WTC11 (cell line): ENCODE measurements at regions not wholly inside any gene's neighbourhood (a gene's known extent, or its start where the extent isn't known, plus 50 kb on each side); places are given as distances from the start of the nearest gene placed in this dataset.
A peak's percentile ranks its signal among the peaks of the same experiment; 100 is the strongest.

ENCODE experiments used
- ATAC-seq: fragments of 200-7000 bp; cut with Tn5 transposase; 2 replicates; pipeline ENCODE4 v1.10.0; 2021; ENCODE audit warnings: mild to moderate bottlenecking, moderate library complexity
- CTCF ChIA-PET: fragments of 300-600 bp; sonication (Branson Sonifier 250); formaldehyde crosslinking; loops from one replicate; lab custom pipeline; 2021; ENCODE audit warnings: antibody characterized with exemption; lab: Charles Lee
- POLR2A ChIA-PET: fragments of 350-600 bp; sonication (Branson Sonifier 250); formaldehyde crosslinking; loops from one replicate; lab custom pipeline; 2021; ENCODE audit warnings: antibody characterized with exemption; lab: Charles Lee
- DNase-seq: peaks from one replicate; pipeline ENCODE4 v3.0.0; 2021; ENCODE audit warnings: low spot score
- H3K27ac Mint-ChIP-seq: 2 replicates; pipeline ENCODE4 v1.8.0; 2021; ENCODE audit warnings: mixed read lengths
- H3K27me3 Mint-ChIP-seq: 2 replicates; pipeline ENCODE4 v1.8.0; 2021; ENCODE audit warnings: low read depth, mild to moderate bottlenecking, moderate library complexity, mixed read lengths
- H3K36me3 Mint-ChIP-seq: 2 replicates; pipeline ENCODE4 v1.8.0; 2021; ENCODE audit warnings: mixed read lengths
- H3K4me1 Mint-ChIP-seq: 2 replicates; pipeline ENCODE4 v1.8.0; 2022; ENCODE audit warnings: mixed read lengths
- H3K4me3 Mint-ChIP-seq: 2 replicates; pipeline ENCODE4 v1.8.0; 2021; ENCODE audit warnings: mild to moderate bottlenecking, moderate library complexity, mixed read lengths
- H3K9me3 Mint-ChIP-seq: 2 replicates; pipeline ENCODE4 v1.8.0; 2021; ENCODE audit warnings: mixed read lengths
- ARID4B ChIP-seq: sonication (generic); formaldehyde crosslinking; IDR thresholded peaks from 2 replicates; pipeline ENCODE4 v1.8.0; 2023; ENCODE audit warnings: missing genetic modification reagents, mild to moderate bottlenecking, borderline replicate concordance
- ATF1 ChIP-seq: sonication (generic); formaldehyde crosslinking; IDR thresholded peaks from 2 replicates; pipeline ENCODE4 v1.8.1; 2023; ENCODE audit warnings: mild to moderate bottlenecking, moderate library complexity, missing genetic modification reagents
- ATF2 ChIP-seq: sonication (generic); formaldehyde crosslinking; IDR thresholded peaks from 2 replicates; pipeline ENCODE4 v1.8.1; 2022; ENCODE audit warnings: low read depth, missing genetic modification reagents, borderline replicate concordance
- CREB1 ChIP-seq: sonication (generic); formaldehyde crosslinking; IDR thresholded peaks from 2 replicates; pipeline ENCODE4 v1.8.0; 2023; ENCODE audit warnings: mild to moderate bottlenecking, missing genetic modification reagents
- ESRRA ChIP-seq: sonication (generic); formaldehyde crosslinking; IDR thresholded peaks from 2 replicates; pipeline ENCODE4 v1.8.1; 2022; ENCODE audit warnings: mild to moderate bottlenecking, missing genetic modification reagents, borderline replicate concordance
- FOXK1 ChIP-seq: sonication (generic); formaldehyde crosslinking; IDR thresholded peaks from 2 replicates; pipeline ENCODE4 v1.8.0; 2022; ENCODE audit warnings: mild to moderate bottlenecking, moderate library complexity, missing genetic modification reagents
- JAZF1 ChIP-seq: fragments of 250-450 bp; sonication (Bioruptor Pico); IDR thresholded peaks from 2 replicates; pipeline ENCODE4 v1.9.0; 2021; ENCODE audit warnings: moderate library complexity, mild to moderate bottlenecking, inconsistent platforms
- KAT7 ChIP-seq: sonication (generic); formaldehyde crosslinking; IDR thresholded peaks from 2 replicates; pipeline ENCODE4 v1.8.1; 2023; ENCODE audit warnings: missing genetic modification reagents, mild to moderate bottlenecking, borderline replicate concordance
- NFATC4 ChIP-seq: fragments of 250-450 bp; sonication (Bioruptor Pico); IDR thresholded peaks from 2 replicates; pipeline ENCODE4 v1.9.0; 2021; ENCODE audit warnings: mild to moderate bottlenecking
- NFE2L1 ChIP-seq: sonication (generic); formaldehyde crosslinking; IDR thresholded peaks from 2 replicates; pipeline ENCODE4 v1.8.1; 2023; ENCODE audit warnings: missing genetic modification reagents
- NR3C1 ChIP-seq: sonication (generic); formaldehyde crosslinking; conservative IDR thresholded peaks from 2 replicates; pipeline ENCODE4 v1.8.1; 2023; ENCODE audit warnings: low read depth, mild to moderate bottlenecking, missing genetic modification reagents
- ZNF138 ChIP-seq: sonication (generic); formaldehyde crosslinking; conservative IDR thresholded peaks from 2 replicates; pipeline ENCODE4 v1.8.1; 2022; ENCODE audit warnings: mild to moderate bottlenecking, moderate library complexity, missing genetic modification reagents
- ZNF281 ChIP-seq: sonication (generic); formaldehyde crosslinking; IDR thresholded peaks from 2 replicates; pipeline ENCODE4 v1.8.0; 2023; ENCODE audit warnings: mild to moderate bottlenecking, missing genetic modification reagents
- ZNF671 ChIP-seq: fragments of 250-450 bp; sonication (Bioruptor Pico); IDR thresholded peaks from 2 replicates; pipeline ENCODE4 v1.8.0; 2021; ENCODE audit warnings: mild to moderate bottlenecking
- TF ChIP-seq, protein P1 (sequence below): sonication (generic); formaldehyde crosslinking; IDR thresholded peaks from 2 replicates; pipeline ENCODE4 v1.8.0; 2022; ENCODE audit warnings: mild to moderate bottlenecking, missing genetic modification reagents
- TF ChIP-seq, protein P2 (sequence below): fragments of 250-450 bp; sonication (Bioruptor Pico); IDR thresholded peaks from 2 replicates; pipeline ENCODE4 v1.9.0; 2021; ENCODE audit warnings: mild to moderate bottlenecking
- TF ChIP-seq, protein P3 (sequence below): fragments of 250-450 bp; sonication (Bioruptor Pico); conservative IDR thresholded peaks from 2 replicates; pipeline ENCODE4 v1.9.0; 2021; ENCODE audit warnings: mild to moderate bottlenecking

DNA sequence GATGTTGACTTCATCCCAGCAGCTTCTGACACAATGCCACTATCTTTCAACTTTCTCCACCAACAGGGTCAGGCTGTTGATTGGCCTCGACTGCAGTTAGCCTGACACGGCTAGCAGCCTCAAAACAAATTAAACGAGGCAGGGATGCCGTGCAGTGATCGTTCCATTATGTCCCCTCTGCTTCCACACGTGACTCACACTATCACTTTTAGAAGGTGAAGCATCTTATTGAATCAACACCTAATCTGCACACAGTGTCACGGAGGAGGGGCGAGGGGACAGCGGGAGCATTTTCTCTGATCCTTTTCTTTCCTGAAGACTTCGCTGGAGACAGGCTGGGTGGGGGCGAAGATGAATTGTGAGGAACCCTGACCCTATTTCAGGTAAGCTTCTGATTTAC is 241.9 kb upstream of the ZNF507 start:
- Mint-ChIP-seq H3K4me3 (no peak overlapping the region), H3K4me1 (peaks cover 10% of the 10 kb centered on the region), H3K9me3 (peaks cover 23% of the 10 kb centered on the region), H3K27ac (no peak overlapping the region), H3K36me3 (peaks cover 22% of the 10 kb centered on the region), H3K27me3 (no peaks in the 10 kb centered on the region; the same call in 1 of the 2 replicates)
- ATAC-seq (no peak), DNase-seq (no peak)
- CTCF ChIA-PET = interaction anchor here (1.1 kb wide), 1 partner anchor 120 kb away, joined by 3 read pairs; no protein-coding TSS in a partner anchor
- POLR2A ChIA-PET = no interaction called here
- TF ChIP-seq ZNF281 (CRISPR knock-in tag) = no peak
- no peak for TF ChIP-seq ESRRA (CRISPR knock-in tag)
- no peak for TF ChIP-seq ZNF138 (CRISPR knock-in tag)
- TF ChIP-seq FOXK1 (CRISPR knock-in tag) = no peak
- no peak for TF ChIP-seq ZNF671 (CRISPR knock-in tag)
- no peak for TF ChIP-seq JAZF1
- TF ChIP-seq NFATC4 (CRISPR knock-in tag) = no peak
- TF ChIP-seq ARID4B (CRISPR knock-in tag) = no peak
- no peak for TF ChIP-seq ATF1 (CRISPR knock-in tag)
- TF ChIP-seq, protein P1, sequence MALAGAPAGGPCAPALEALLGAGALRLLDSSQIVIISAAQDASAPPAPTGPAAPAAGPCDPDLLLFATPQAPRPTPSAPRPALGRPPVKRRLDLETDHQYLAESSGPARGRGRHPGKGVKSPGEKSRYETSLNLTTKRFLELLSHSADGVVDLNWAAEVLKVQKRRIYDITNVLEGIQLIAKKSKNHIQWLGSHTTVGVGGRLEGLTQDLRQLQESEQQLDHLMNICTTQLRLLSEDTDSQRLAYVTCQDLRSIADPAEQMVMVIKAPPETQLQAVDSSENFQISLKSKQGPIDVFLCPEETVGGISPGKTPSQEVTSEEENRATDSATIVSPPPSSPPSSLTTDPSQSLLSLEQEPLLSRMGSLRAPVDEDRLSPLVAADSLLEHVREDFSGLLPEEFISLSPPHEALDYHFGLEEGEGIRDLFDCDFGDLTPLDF (CRISPR knock-in tag) = no peak

DNA sequence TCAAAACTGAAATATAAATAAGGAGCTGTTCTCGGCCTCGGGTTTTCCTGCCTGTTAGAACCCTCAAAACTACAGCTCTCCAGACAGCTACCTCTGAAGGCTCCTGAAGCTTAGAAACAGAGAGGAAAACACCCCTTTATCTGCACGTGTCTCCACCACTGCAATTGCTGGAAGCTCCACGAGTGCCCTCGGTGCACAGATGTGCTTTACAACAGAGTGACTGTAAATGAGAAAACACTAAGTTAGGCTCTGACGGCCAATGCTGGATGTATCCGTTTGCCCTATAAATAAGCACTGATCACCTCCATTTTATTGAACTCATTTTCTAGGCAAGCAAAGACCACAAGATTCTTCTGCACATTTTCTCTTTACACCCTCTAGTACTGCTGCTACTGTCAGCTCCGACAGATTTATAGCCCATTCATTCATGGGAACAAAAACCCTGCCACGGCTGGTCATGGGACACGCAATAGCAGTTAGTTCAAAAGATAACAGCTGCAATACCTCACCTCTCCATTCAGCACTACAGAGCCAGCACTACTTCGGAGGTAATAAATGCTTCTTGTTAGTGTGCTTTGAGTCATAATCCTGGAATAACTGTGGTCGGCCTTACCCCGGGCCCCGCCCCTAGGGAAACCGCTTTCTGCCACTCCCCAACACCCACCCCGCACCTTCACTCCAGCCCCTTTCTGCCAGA is 241.1 kb upstream of the ZNF507 start:
- Mint-ChIP-seq H3K36me3 (peaks cover 21% of the 10 kb centered on the region), H3K4me3 (no peak overlapping the region), H3K27me3 (no peaks in the 10 kb centered on the region; the same call in 1 of the 2 replicates), H3K27ac (no peak overlapping the region), H3K4me1 (0 out of 2 replicates have a peak, but pooled peaks cover 2% of the 10 kb centered on the region), H3K9me3 (peaks cover 23% of the 10 kb centered on the region)
- DNase-seq (no peak), ATAC-seq (peak; percentile 36)
- TF ChIP-seq KAT7 (CRISPR knock-in tag) = no peak
- TF ChIP-seq, protein P2, sequence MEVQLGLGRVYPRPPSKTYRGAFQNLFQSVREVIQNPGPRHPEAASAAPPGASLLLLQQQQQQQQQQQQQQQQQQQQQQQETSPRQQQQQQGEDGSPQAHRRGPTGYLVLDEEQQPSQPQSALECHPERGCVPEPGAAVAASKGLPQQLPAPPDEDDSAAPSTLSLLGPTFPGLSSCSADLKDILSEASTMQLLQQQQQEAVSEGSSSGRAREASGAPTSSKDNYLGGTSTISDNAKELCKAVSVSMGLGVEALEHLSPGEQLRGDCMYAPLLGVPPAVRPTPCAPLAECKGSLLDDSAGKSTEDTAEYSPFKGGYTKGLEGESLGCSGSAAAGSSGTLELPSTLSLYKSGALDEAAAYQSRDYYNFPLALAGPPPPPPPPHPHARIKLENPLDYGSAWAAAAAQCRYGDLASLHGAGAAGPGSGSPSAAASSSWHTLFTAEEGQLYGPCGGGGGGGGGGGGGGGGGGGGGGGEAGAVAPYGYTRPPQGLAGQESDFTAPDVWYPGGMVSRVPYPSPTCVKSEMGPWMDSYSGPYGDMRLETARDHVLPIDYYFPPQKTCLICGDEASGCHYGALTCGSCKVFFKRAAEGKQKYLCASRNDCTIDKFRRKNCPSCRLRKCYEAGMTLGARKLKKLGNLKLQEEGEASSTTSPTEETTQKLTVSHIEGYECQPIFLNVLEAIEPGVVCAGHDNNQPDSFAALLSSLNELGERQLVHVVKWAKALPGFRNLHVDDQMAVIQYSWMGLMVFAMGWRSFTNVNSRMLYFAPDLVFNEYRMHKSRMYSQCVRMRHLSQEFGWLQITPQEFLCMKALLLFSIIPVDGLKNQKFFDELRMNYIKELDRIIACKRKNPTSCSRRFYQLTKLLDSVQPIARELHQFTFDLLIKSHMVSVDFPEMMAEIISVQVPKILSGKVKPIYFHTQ = no peak
- TF ChIP-seq ATF2 (CRISPR knock-in tag) = no peak
- no peak for TF ChIP-seq CREB1 (CRISPR knock-in tag)
- no peak for TF ChIP-seq ESRRA (CRISPR knock-in tag)
- no peak for TF ChIP-seq NR3C1 (CRISPR knock-in tag)
- TF ChIP-seq, protein P3, sequence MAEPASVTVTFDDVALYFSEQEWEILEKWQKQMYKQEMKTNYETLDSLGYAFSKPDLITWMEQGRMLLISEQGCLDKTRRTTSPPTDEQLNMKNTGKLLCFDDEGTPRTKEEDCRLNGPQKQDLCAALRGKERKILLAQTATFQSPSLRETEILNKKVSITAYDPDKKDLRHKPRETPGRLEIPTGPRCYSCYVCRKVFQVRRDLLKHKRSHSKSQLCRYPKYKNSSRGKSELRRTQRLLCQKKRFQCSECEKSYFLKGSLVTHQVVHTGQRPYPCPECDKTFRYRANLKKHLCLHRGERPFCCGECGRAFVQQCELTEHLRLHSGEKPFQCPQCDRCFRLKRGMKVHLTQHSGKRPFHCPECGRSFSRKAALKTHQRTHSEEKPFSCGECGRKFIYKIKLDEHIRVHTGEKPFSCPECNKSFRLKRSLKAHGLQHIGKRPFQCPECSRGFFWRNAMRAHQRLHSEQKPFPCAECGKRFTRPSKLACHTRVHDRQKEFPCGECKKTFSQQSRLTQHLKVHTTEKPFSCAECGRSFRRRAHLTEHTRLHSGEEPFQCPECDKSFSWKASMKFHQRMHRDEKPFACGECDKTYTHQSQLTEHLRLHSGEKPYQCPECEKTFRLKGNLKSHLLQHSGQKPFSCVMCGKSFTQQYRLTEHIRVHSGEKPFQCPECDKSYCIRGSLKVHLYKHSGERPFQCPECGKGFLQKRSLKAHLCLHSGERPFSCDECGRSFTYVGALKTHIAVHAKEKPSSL = no peak
- TF ChIP-seq NFE2L1 (CRISPR knock-in tag) = no peak
- ChIA-PET CTCF (interaction anchor here (1.0 to 1.1 kb wide), 2 partner anchors 37 to 119 kb away, joined by 3 read pairs; no protein-coding TSS in a partner anchor), POLR2A (no interaction called here)
